MM.1S (cell line): ENCODE measurements at regions not wholly inside any gene's neighbourhood (a gene's known extent, or its start where the extent isn't known, plus 50 kb on each side); places are given as distances from the start of the nearest gene placed in this dataset.

ENCODE experiments used
- CTCF ChIP-seq: fragments of 300-600 bp; sonication (generic); IDR thresholded peaks from 2 replicates; pipeline ENCODE4 v1.5.1; 2016; ENCODE audit warnings: antibody characterized with exemption, low read length, mixed read lengths
- EZH2 ChIP-seq: fragments of 300-600 bp; sonication (generic); optimal IDR thresholded peaks from 2 replicates; pipeline ENCODE3; 2017; ENCODE audit warnings: low read depth, mild to moderate bottlenecking, antibody characterized with exemption, low read length, mixed read lengths

- no peak for TF ChIP-seq CTCF
- no peak for TF ChIP-seq EZH2
Measured at GRCh38 chr10:9160275-9160674, 1105.8 kb downstream of the GATA3 start.
